Loucy (cell line): ENCODE measurements at regions not wholly inside any gene's neighbourhood (a gene's known extent, or its start where the extent isn't known, plus 50 kb on each side); places are given as distances from the start of the nearest gene placed in this dataset.

Experiments
- H2AFZ ChIP-seq: fragments of 200-600 bp; sonication (generic); 2 replicates; pipeline ENCODE4 v1.6.0; 2016; ENCODE audit warnings: antibody characterized with exemption, mild to moderate bottlenecking, low read length, moderate library complexity
- H3F3A ChIP-seq: fragments of 200-600 bp; 2 replicates; pipeline ENCODE4 v1.6.0; 2016; ENCODE audit warnings: antibody characterized with exemption, low read depth, mild to moderate bottlenecking
- H3K27me3 ChIP-seq: fragments of 200-600 bp; sonication (generic); 2 replicates; pipeline ENCODE4 v1.6.1; 2014; ENCODE audit warnings: low read length, mild to moderate bottlenecking; ENCODE audit not compliant: insufficient read depth, poor library complexity, severe bottlenecking
- H3K36me3 ChIP-seq: fragments of 200-600 bp; sonication (generic); 2 replicates; pipeline ENCODE4 v1.6.1; 2016; ENCODE audit warnings: low read length; ENCODE audit not compliant: insufficient read depth
- H3K4me1 ChIP-seq: fragments of 200-600 bp; sonication (generic); 2 replicates; pipeline ENCODE4 v1.5.1; 2014; ENCODE audit warnings: low read length, mild to moderate bottlenecking; ENCODE audit not compliant: insufficient read depth, poor library complexity, severe bottlenecking
- H3K4me2 ChIP-seq: fragments of 200-600 bp; sonication (generic); 2 replicates; pipeline ENCODE4 v1.6.0; 2014; ENCODE audit warnings: antibody characterized with exemption, low read length, low read depth, mild to moderate bottlenecking; ENCODE audit not compliant: poor library complexity, severe bottlenecking
- H3K4me3 ChIP-seq: fragments of 200-600 bp; sonication (generic); 2 replicates; pipeline ENCODE4 v1.5.1; 2014; ENCODE audit warnings: low read length, mild to moderate bottlenecking, mixed read lengths; ENCODE audit not compliant: poor library complexity, severe bottlenecking
- H3K79me2 ChIP-seq: fragments of 200-600 bp; sonication (generic); 2 replicates; pipeline ENCODE4 v1.6.1; 2014; ENCODE audit warnings: low read length; ENCODE audit not compliant: insufficient read depth
- H3K9ac ChIP-seq: fragments of 200-600 bp; sonication (generic); 2 replicates; pipeline ENCODE4 v1.6.0; 2014; ENCODE audit warnings: mild to moderate bottlenecking, low read depth, low read length, moderate library complexity; ENCODE audit not compliant: poor library complexity, severe bottlenecking
- H3K9me2 ChIP-seq: fragments of 200-600 bp; sonication (generic); replicated peaks from 2 replicates; pipeline ENCODE4 v1.6.1; 2016; ENCODE audit warnings: low read depth, low read length, mixed read lengths
- H3K9me3 ChIP-seq: fragments of 200-600 bp; sonication (generic); 2 replicates; pipeline ENCODE4 v1.6.1; 2014; ENCODE audit warnings: mild to moderate bottlenecking, antibody characterized with exemption, low read length, low read depth; ENCODE audit not compliant: insufficient read depth
- H4K20me1 ChIP-seq: fragments of 200-600 bp; sonication (generic); 2 replicates; pipeline ENCODE4 v1.6.0; 2014; ENCODE audit warnings: antibody characterized with exemption, low read length, mild to moderate bottlenecking; ENCODE audit not compliant: insufficient read depth, poor library complexity, severe bottlenecking
- EZH2phosphoT487 ChIP-seq: fragments of 200-600 bp; IDR thresholded peaks from 2 replicates; pipeline ENCODE4 v1.6.1; 2018; ENCODE audit warnings: antibody characterized with exemption, mild to moderate bottlenecking, moderate library complexity, borderline replicate concordance
- TF ChIP-seq, protein P1 (sequence below): fragments of 200-600 bp; sonication (generic); conservative IDR thresholded peaks from 2 replicates; pipeline ENCODE4 v1.5.1; 2014; ENCODE audit warnings: mild to moderate bottlenecking, antibody characterized with exemption, low read length

DNA sequence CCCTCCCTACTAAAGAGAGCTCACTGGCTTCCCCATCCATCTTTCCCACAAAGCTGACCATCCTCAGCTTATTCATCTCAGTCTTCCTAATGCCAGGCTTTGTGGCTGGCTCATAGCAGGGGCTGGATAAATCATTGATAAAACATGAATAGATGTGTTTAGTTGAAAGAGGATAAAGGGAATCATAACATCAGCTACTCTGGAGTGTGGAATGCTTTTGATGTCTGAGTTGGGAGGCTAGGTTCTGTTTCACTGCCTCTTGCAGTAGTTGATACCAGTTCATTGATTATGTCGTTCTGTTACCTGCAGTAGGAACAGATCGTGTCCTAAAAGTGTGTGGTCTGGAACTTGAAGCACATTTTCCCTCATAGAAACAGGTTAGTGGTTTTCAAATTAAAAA, 66.3 kb upstream of the HK2 start:
- no peaks in the 10 kb centered on the region for H3K36me3 ChIP-seq
- H3K4me3 ChIP-seq = no peak overlapping the region
- no peaks in the 10 kb centered on the region for H3F3A ChIP-seq
- no peaks in the 10 kb centered on the region for H3K9me3 ChIP-seq
- H3K4me1 ChIP-seq = peaks cover 52% of the 10 kb centered on the region
- H3K79me2 ChIP-seq = no peaks in the 10 kb centered on the region
- TF ChIP-seq, protein P1, sequence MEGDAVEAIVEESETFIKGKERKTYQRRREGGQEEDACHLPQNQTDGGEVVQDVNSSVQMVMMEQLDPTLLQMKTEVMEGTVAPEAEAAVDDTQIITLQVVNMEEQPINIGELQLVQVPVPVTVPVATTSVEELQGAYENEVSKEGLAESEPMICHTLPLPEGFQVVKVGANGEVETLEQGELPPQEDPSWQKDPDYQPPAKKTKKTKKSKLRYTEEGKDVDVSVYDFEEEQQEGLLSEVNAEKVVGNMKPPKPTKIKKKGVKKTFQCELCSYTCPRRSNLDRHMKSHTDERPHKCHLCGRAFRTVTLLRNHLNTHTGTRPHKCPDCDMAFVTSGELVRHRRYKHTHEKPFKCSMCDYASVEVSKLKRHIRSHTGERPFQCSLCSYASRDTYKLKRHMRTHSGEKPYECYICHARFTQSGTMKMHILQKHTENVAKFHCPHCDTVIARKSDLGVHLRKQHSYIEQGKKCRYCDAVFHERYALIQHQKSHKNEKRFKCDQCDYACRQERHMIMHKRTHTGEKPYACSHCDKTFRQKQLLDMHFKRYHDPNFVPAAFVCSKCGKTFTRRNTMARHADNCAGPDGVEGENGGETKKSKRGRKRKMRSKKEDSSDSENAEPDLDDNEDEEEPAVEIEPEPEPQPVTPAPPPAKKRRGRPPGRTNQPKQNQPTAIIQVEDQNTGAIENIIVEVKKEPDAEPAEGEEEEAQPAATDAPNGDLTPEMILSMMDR = no peak
- TF ChIP-seq EZH2phosphoT487 = no peak
- no peak overlapping the region for H3K9ac ChIP-seq
- no peak overlapping the region for H2AFZ ChIP-seq
- peak overlapping the region; percentile 19 for H3K4me2 ChIP-seq
- no peaks in the 10 kb centered on the region for H4K20me1 ChIP-seq
- no peaks in the 10 kb centered on the region for H3K27me3 ChIP-seq
- no peaks in the 10 kb centered on the region for H3K9me2 ChIP-seq

DNA sequence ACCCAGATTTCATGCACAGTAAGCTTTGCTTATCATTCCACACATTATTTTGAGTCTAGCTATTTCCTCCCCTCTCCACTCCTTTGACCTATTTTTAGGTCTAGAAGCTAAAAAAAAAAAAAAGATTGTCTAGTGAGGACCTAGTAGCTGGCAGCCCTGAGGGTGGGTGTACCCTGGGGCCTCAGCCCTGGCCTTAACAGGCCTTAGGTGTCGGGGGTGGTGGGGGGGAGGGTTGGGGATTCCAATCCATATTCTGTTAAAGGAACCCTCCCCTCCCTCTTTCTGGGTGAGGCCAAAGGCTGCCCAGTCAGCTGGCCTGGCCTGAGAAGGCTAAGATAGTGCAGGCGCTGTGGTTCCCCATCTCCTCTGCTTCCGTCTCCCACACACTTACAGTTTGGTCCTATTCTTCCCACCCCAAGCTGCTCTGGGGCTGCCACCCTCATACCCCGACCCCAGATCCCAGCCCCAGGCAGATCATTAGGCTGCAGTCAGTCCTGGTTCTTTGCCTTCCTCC, 65.5 kb upstream of the HK2 start:
- peaks cover 46% of the 10 kb centered on the region for H3K4me1 ChIP-seq
- no peaks in the 10 kb centered on the region for H3K36me3 ChIP-seq
- no peaks in the 10 kb centered on the region for H3F3A ChIP-seq
- peak overlapping the region; percentile 19 for H3K4me2 ChIP-seq
- no peaks in the 10 kb centered on the region for H3K9me3 ChIP-seq
- TF ChIP-seq, protein P1 = no peak
- TF ChIP-seq EZH2phosphoT487 = no peak
- no peak overlapping the region for H2AFZ ChIP-seq
- no peaks in the 10 kb centered on the region for H3K27me3 ChIP-seq
- no peaks in the 10 kb centered on the region for H3K9me2 ChIP-seq
- H4K20me1 ChIP-seq = no peaks in the 10 kb centered on the region
- no peak overlapping the region for H3K4me3 ChIP-seq
- no peaks in the 10 kb centered on the region for H3K79me2 ChIP-seq
- no peak overlapping the region for H3K9ac ChIP-seq

DNA sequence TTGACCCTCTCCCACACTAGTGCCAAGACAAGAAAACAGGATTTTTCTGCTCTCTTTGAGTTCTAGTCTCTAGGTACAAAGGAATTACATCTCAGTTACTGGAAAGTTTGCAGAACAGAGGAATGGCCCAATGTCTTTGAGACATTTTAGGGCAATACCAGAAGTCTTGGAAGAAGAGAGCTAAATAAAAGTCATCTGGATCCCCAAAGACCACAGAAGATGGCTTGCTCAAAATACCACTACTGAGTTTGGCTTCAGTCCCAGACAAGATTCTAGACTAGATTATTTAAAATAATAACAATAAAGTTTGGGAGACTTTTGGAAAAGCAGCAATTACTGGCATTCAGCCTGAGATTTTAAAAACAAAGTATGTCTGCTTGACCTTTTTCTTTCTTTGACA, 61.9 kb upstream of the HK2 start:
- Histone ChIP-seq H3K36me3 (no peaks in the 10 kb centered on the region), H3K4me3 (no peak overlapping the region), H3K9me3 (no peaks in the 10 kb centered on the region), H3K9ac (no peak overlapping the region), H3K4me1 (peaks cover 41% of the 10 kb centered on the region), H2AFZ (no peak overlapping the region; the same call in 1 of the 2 replicates), H3K9me2 (no peaks in the 10 kb centered on the region), H3F3A (peaks cover 7% of the 10 kb centered on the region), H3K4me2 (no peak overlapping the region), H3K79me2 (no peaks in the 10 kb centered on the region), H4K20me1 (no peaks in the 10 kb centered on the region), H3K27me3 (no peaks in the 10 kb centered on the region)
- TF ChIP-seq, protein P1 = no peak
- TF ChIP-seq EZH2phosphoT487 = no peak
